HCT116 (cell line): ENCODE measurements at regions not wholly inside any gene's neighbourhood (a gene's known extent, or its start where the extent isn't known, plus 50 kb on each side); places are given as distances from the start of the nearest gene placed in this dataset.

Experiments
- CEBPB ChIP-seq: IDR thresholded peaks from 2 replicates; pipeline ENCODE4 v1.6.1; 2012; ENCODE audit warnings: low read depth
- CTCF ChIP-seq, 3 experiments: fragments of 200-600 bp in 1 of 3; sonication (generic) in 1 of 3; IDR thresholded peaks in 2 of 3; conservative IDR thresholded peaks in 1 of 3; 2 replicates each; pipeline ENCODE4 v1.5.1; 2012 to 2017; ENCODE audit warnings: low read depth in 2 of 3, low read length in 2 of 3, antibody characterized with exemption in 1 of 3, borderline replicate concordance in 1 of 3, control low read depth in 1 of 3, mild to moderate bottlenecking in 1 of 3, mixed read lengths in 1 of 3, mixed run types in 1 of 3, moderate library complexity in 1 of 3; ENCODE audit not compliant: insufficient read depth in 1 of 3
- ELF1 ChIP-seq: IDR thresholded peaks from 2 replicates; pipeline ENCODE4 v1.6.1; 2012; ENCODE audit warnings: low read depth, borderline replicate concordance
- EZH2 ChIP-seq: fragments of 200-600 bp; sonication (generic); IDR thresholded peaks from 2 replicates; pipeline ENCODE4 v1.6.1; 2017; ENCODE audit warnings: antibody characterized with exemption, mixed run types
- MAX ChIP-seq: IDR thresholded peaks from 2 replicates; pipeline ENCODE4 v1.6.1; 2012
- POLR2A ChIP-seq: IDR thresholded peaks from 2 replicates; pipeline ENCODE4 v1.7.0; 2011; ENCODE audit warnings: borderline replicate concordance; ENCODE audit not compliant: insufficient read depth, insufficient read length; ENCODE audit errors: extremely low read depth
- POLR2AphosphoS5 ChIP-seq: IDR thresholded peaks from 2 replicates; pipeline ENCODE4 v1.6.1; 2011; ENCODE audit warnings: mild to moderate bottlenecking, low read depth, low read length, moderate library complexity
- REST ChIP-seq: IDR thresholded peaks from 2 replicates; pipeline ENCODE4 v1.6.1; 2012; ENCODE audit warnings: low read depth
- SRF ChIP-seq: IDR thresholded peaks from 2 replicates; pipeline ENCODE4 v1.6.1; 2012; ENCODE audit warnings: low read depth
- YY1 ChIP-seq: IDR thresholded peaks from 2 replicates; pipeline ENCODE4 v1.6.1; 2011; ENCODE audit warnings: low read length, low read depth, moderate library complexity, mild to moderate bottlenecking; ENCODE audit not compliant: insufficient replicate concordance; ENCODE audit errors: extremely low read depth

- TF ChIP-seq CTCF (IDR thresholded peaks at IDR 0.05 in 2 of 3, conservative IDR thresholded peaks at IDR 0.05 in 1 of 3; ENCODE audit: borderline replicate concordance in 1 of 3, insufficient read depth in 1 of 3, low read depth in 2 of 3, low read length in 2 of 3) (no peak), POLR2AphosphoS5 (no peak), POLR2A (no peak), SRF (no peak), YY1 (no peak), EZH2 (no peak), MAX (no peak), CEBPB (no peak), ELF1 (no peak), REST (no peak)
Observed at GRCh38 chr12:14252697-14253096, 112.8 kb upstream of the ATF7IP start.
